UCSD-AML1 (cell line): ENCODE measurements at regions not wholly inside any gene's neighbourhood (a gene's known extent, or its start where the extent isn't known, plus 50 kb on each side); places are given as distances from the start of the nearest gene placed in this dataset.

ENCODE experiments used
- DNase-seq: peaks from one replicate; lab custom pipeline; 2025; ENCODE audit not compliant: unreplicated experiment; lab: John Stamatoyannopoulos, UW

DNA sequence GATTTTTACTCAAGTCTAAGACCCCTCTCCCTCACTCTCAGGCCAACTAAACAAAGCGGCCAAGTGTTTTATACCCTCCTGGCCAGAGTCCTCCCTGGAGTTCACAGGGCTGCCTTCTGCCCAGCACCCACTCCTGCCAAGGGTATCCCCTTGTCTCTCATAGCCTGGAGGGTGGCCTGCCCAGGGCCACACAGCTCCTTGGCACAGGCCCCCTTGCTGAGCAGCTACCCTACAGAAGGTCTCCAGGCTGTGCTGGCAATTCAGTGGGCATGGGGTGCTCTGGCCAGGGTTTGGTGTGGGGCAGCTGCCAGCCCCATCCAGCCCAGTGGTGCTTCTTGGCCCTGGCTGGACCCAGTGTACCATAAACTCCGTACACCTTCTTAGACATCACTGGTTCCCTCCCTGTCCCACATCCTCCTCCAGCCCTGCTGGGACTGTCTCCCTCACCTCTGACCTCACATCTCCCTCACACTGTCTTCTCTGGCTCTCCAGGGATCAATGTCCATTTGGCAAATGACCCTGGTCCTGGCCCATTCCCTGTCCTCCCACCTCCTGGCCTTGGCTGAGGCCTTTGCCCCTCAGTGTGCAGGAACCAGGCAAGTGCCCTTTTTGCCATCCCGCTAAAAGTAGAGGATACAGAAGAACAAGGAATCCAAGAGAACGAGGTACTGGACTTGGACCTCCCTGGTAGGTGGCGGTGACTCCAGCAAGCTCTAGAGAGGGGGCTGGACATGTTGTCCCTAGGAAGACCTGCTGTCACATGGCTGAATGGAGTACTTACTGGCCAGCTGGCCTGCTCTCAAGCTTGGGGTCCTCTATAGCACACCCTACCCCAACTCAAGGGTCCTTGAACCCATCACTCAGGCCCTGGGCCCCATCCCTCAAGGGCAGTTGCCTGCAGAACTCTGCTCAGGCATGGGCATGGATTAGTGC is 50.0 kb upstream of the TRPM1 start:
- DNase-seq: no peak

GRCh38 chr15:31153531-31153930 is 52.0 kb upstream of the TRPM1 start:
- no peak for DNase-seq

GRCh38 chr15:31155151-31155550 is 53.6 kb upstream of the TRPM1 start:
- no peak for DNase-seq

GRCh38 chr15:31156226-31156625 is 54.7 kb upstream of the TRPM1 start:
- DNase-seq: no peak

DNA sequence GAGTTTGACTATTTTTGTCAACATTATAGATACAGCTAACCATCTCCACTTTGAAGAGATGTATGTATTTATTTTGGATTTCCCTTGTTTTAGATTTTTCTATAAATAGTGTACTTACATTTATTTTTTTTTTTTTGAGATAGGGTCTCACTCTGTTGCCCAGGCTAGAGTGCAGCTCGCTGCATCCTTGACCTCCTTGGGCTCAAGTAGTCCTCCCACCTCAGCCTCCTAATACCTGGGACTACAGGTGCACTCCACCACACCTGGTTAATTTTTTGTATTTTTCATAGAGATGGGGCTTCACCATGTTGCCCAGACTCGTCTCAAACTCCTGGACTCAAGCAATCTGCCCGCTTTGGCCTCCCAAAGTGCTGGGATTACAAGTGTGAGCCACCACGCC is 55.3 kb upstream of the TRPM1 start:
- DNase-seq: no peak

GRCh38 chr15:31157644-31158069 is 56.1 kb upstream of the TRPM1 start:
- DNase-seq: no peak

- no peak for DNase-seq
Measured at GRCh38 chr15:31158858-31159569, 57.5 kb upstream of the TRPM1 start.

DNA sequence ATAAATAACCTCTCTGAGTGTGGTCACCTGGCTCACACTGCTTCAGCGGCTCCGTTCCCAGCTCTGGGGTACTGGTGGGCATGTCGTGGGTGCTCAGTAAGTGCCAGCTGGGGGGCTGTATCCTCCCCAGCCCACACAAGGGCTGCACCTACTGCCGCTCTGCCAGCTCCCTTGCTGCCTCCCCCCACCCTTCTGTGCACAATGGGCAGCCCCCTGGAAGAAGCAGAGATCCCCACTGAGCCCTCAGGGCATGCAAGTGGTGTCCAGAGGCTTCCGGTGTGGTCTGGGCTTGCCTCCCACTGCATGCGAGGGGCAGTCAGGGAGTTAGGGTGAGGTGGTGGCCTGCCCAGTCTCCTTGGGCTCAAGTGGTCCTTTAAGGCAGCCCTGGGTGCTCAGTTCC is 58.3 kb upstream of the TRPM1 start:
- no peak for DNase-seq

GRCh38 chr15:31160297-31160696 is 58.8 kb upstream of the TRPM1 start:
- DNase-seq: no peak

DNA sequence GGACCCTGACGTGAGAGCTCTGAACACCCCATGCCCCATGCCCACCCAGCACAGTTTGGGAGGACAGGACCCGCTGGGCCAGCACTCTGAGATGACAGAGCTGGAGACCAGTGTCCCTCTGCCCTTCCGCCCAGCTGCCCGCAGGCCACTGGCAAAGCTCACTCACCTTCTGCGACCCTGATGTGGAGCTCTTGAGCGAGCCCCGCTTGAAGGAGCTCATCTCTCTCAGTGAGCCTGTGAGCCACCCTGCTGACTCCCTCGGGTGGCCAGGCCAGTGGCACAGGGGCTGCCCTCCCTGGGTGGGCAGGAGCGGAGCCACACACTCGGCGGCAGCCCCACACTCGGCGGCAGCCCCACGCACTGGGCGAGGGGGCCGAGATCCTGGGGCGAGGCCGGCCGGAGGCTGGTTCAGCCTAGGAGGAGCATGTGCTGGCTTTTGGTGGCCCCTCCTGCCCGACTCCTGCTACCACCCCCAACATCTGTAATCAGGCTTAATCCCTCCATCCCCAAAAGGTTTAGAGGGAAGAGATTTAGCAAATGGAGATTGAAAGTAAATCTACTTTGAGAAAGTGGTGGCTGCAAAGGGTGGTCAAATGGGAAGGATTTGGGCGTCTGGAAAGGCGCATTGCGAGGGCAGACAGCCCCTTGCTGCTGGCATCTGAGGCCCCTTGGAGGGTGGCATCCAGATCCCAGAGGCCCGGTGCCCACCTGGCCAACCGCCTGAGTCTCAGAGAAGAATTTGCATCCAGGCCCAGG is 59.4 kb upstream of the TRPM1 start:
- no peak for DNase-seq

DNA sequence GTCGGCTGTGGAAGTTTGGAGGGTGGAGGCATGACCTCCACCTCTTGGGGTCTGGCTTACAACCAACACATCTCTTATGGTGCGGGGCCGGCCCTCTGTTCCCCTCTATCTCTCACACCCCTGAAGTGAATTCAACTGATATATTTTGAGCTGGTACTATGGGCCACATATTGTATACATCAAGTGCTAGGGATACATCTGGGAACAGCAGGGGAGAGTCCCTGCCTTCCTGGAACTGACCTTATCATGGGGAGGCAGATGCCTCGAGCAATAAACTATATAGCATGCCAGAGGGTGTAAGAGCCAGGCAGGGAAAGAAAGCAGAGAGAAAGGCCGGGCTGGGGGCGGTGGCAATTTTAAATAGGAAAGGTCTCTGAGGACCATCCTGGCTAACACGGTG is 60.4 kb upstream of the TRPM1 start:
- DNase-seq: no peak

DNA sequence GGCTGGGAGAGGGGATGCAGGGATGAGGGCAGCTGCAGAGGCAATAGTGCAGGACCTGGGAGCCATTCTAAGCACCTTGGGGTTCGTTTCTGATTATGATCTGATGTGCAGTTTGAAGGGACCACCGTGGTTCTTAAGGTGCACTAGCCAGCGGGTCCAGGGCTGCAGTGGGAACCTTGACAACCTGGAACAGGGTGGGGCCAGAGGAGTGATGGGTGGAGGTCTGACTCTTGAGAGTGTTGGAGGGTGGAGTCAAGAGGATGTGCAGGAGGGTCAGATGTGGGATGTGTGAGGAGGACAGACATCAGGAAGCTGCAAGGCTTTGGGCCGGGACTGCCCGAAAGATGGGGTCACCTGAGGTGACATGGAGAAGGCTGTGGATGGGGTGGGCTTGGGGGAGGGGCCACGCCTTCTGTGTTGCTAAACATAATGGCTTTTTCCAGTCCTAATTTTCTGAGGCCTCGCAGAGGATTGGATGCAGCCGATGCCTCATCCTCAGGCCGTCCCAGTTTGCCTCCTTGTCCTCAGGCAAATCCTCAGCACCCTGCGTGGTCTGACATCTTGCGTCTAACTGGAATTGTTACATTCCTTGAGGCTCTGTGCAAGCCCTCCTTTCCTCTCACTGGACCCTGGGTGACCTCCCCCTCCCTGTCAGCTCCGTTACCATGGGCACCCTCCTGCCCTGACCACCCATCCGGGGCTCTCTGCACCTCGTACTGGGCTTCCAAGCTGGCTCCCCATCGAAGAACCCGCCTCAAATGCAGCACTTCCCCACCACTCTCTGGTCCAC is 61.4 kb upstream of the TRPM1 start:
- no peak for DNase-seq

DNA sequence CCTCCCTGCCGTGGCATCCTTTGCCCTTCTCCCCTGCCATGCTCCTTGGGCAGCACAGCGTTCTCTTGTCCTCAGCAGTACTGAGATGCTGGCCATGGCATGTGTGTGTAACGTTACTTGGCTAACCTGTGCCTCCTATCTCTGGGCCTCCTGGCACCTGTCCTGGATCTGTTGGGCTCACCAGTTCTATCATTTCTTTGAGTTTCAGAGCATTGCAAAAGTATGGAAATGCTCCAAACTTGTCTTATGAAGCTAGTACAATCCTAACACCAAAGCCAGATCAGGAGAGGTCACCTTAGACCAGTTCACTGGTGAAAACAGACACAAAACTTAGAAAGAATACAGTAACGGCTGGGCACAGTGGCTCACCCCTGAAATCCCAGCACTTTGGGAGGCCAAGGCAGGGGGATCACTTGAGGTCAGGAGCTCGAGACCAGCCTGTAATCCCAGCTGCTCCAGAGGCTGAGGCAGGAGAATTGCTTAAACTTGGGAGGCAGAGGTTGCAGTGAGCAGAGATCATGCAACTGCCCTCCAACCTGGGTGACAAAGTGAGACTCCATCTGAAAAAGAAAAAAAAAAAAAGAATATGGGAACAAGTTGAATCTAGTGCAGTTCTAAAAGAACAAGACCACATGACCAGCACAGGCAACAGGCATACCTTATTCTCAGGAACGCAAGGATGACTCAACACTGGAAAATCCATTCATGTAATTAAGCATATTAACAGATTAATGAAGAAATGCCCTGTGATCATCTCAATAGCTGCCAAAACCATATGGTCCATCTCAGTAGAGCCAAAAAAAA is 62.4 kb upstream of the TRPM1 start:
- no peak for DNase-seq

DNA sequence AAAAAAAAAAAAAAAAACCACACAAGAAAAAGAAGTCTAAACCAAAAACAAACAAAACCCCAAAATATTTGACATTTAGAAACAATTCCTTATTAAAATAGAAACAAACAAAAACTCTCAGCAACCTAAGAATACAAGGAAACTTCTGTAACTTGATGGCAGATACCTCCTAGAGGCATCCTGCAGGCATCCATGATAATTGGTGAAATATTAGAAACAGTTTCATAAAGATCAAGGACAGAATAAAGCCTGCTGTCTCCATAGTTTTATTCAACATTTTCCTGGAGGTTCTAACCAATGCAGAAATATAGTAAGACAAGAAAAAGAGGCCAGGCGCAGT is 63.0 kb upstream of the TRPM1 start:
- DNase-seq: no peak

DNA sequence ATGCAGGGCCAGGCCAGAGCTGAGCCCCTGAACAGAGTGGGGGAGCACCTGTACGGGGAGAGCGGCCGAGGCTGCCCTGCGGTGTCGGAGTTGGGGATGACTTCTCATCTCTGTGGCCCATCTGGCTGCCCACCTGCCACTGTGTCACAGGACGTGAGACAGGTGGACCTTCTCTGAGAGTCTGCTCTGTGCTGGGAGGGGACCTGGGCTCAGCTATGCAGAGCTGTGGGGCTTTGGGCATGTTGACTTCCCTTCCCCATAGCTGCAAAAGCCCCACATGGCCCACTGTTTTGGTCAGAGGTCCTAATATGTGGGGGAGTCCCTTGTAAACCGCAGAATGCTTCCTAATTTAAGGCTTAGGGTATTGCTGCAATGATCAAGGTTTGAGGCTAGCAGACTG is 68.0 kb upstream of the TRPM1 start:
- no peak for DNase-seq

GRCh38 chr15:31171731-31172130 is 70.2 kb upstream of the TRPM1 start:
- no peak for DNase-seq

DNA sequence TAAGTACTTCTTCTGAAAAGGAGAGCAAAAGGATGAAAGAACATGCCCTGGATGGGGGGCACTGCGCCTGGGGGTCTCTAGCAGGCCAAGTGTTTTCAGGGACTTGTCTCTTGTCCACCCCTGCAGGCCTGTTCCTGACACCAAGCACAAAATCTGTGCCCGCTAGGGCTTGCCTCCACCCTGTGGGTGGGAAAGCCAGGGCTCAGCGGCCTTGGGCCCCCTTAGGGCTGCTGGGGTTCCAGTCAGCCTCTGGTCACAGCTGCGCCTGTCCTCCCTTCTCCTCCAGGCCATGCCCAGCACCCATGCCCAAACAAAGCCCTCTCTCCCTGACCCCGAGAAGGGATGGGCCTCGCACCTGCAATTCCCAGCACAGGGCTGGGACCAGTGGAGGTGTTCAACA is 71.1 kb upstream of the TRPM1 start:
- DNase-seq: no peak

- DNase-seq: no peak
Measured at GRCh38 chr15:31173790-31174450, 72.4 kb upstream of the TRPM1 start.

DNA sequence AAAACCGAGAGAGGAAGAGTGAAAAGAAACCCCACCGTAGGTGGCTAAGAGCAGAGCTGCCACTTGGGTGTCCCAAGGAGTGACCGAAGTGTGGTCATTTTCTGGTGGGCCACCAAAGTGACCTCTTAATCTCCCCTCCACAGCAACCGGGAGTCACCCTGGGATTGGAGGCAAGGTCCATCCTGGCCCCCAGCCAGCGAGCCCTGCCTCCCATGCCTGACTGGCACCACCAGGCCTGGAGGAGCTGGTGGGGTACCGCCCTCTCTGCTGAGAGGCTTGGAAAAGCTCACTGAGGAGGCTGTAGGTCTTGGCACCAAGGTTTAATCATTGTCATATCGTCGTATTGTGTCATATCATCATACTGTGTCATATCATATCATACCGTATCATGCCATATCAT is 74.0 kb upstream of the TRPM1 start:
- DNase-seq: no peak

GRCh38 chr15:31177951-31178350 is 76.4 kb upstream of the TRPM1 start:
- peak; percentile 42 for DNase-seq
